Trophoblast cell (in vitro differentiated cells and primary cell): ENCODE measurements at regions not wholly inside any gene's neighbourhood (a gene's known extent, or its start where the extent isn't known, plus 50 kb on each side); places are given as distances from the start of the nearest gene placed in this dataset.
"Not testable (repeated sequence)": the region's sequence is repeated elsewhere in the genome, so short reads cannot be mapped to it uniquely, and the experiment has no call there.

ENCODE experiments used
- DNase-seq, 2 donors: peaks; one replicate each; pipeline ENCODE4 v3.0.0-alpha.2; 2016
- H2AFZ ChIP-seq: 2 replicates; pipeline ENCODE4 v1.6.1; 2013; ENCODE audit warnings: low read length, moderate library complexity, mild to moderate bottlenecking; ENCODE audit not compliant: insufficient read depth, poor library complexity
- H2AK5ac ChIP-seq: 2 replicates; pipeline ENCODE4 v1.6.1; 2013; ENCODE audit warnings: mild to moderate bottlenecking, low read length
- H2BK120ac ChIP-seq: 2 replicates; pipeline ENCODE4 v1.6.1; 2013; ENCODE audit warnings: low read length, mild to moderate bottlenecking, moderate library complexity; ENCODE audit not compliant: insufficient read depth, poor library complexity
- H2BK12ac ChIP-seq: 2 replicates; pipeline ENCODE4 v1.6.1; 2013; ENCODE audit warnings: mild to moderate bottlenecking, low read length, moderate library complexity
- H2BK5ac ChIP-seq: 2 replicates; pipeline ENCODE4 v1.6.1; 2013; ENCODE audit warnings: low read length, low read depth, moderate library complexity, mild to moderate bottlenecking; ENCODE audit not compliant: poor library complexity
- H3K14ac ChIP-seq: 2 replicates; pipeline ENCODE4 v1.6.1; 2013; ENCODE audit warnings: mild to moderate bottlenecking, low read length
- H3K18ac ChIP-seq: 2 replicates; pipeline ENCODE4 v1.6.1; 2013; ENCODE audit warnings: mild to moderate bottlenecking, low read length
- H3K23ac ChIP-seq: 2 replicates; pipeline ENCODE4 v1.6.1; 2013; ENCODE audit warnings: low read length
- H3K27ac ChIP-seq: 2 replicates; pipeline ENCODE4 v1.5.1; 2013; ENCODE audit warnings: low read depth, mild to moderate bottlenecking, inconsistent platforms, low read length, moderate library complexity
- H3K27me3 ChIP-seq: 2 replicates; pipeline ENCODE4 v1.6.1; 2013; ENCODE audit warnings: inconsistent platforms, mild to moderate bottlenecking, low read length, moderate library complexity; ENCODE audit not compliant: insufficient read depth
- H3K36me3 ChIP-seq, 2 experiments: 1 replicate in 1 of 2; 2 replicates in 1 of 2; pipeline ENCODE4 v1.6.1; 2013; ENCODE audit warnings: low read length in 2 of 2, mild to moderate bottlenecking in 2 of 2, moderate library complexity in 1 of 2; ENCODE audit not compliant: insufficient read depth in 2 of 2, control insufficient read depth in 1 of 2
- H3K4ac ChIP-seq: 2 replicates; pipeline ENCODE4 v1.6.1; 2013; ENCODE audit warnings: low read depth, mild to moderate bottlenecking, low read length, moderate library complexity
- H3K4me1 ChIP-seq, 2 experiments: 1 replicate in 1 of 2; 2 replicates in 1 of 2; pipeline ENCODE4 v1.6.1; 2013; ENCODE audit warnings: low read length in 2 of 2, mild to moderate bottlenecking in 2 of 2, moderate library complexity in 1 of 2; ENCODE audit not compliant: insufficient read depth in 2 of 2, control insufficient read depth in 1 of 2
- H3K4me2 ChIP-seq: 2 replicates; pipeline ENCODE4 v1.6.1; 2013; ENCODE audit warnings: inconsistent platforms, mild to moderate bottlenecking, low read length, moderate library complexity
- H3K4me3 ChIP-seq: 2 replicates; pipeline ENCODE4 v1.5.1; 2013; ENCODE audit warnings: mild to moderate bottlenecking, low read depth, low read length, inconsistent platforms
- H3K79me1 ChIP-seq: one replicate; pipeline ENCODE4 v1.6.1; 2013; ENCODE audit warnings: low read length
- H3K79me2 ChIP-seq: 2 replicates; pipeline ENCODE4 v1.6.1; 2013; ENCODE audit warnings: low read length, mild to moderate bottlenecking; ENCODE audit not compliant: control insufficient read depth, insufficient read depth, poor library complexity
- H3K9ac ChIP-seq: 2 replicates; pipeline ENCODE4 v1.6.1; 2013; ENCODE audit warnings: mild to moderate bottlenecking, low read length
- H3K9me3 ChIP-seq: 2 replicates; pipeline ENCODE4 v1.6.1; 2013; ENCODE audit warnings: low read depth, mild to moderate bottlenecking, control low read depth, inconsistent platforms, low read length; ENCODE audit not compliant: insufficient read depth
- H4K12ac ChIP-seq: 2 replicates; pipeline ENCODE4 v1.6.1; 2013; ENCODE audit warnings: low read depth, mild to moderate bottlenecking, low read length, moderate library complexity
- H4K8ac ChIP-seq: 2 replicates; pipeline ENCODE4 v1.6.1; 2013; ENCODE audit warnings: low read depth, mild to moderate bottlenecking, low read length, moderate library complexity
- H4K91ac ChIP-seq: one replicate; pipeline ENCODE4 v1.6.1; 2013; ENCODE audit warnings: low read depth, mild to moderate bottlenecking, low read length, moderate library complexity
- WGBS: extraction: QIAGEN DNeasy Blood & Tissue Kit; methylation state at CpG from one replicate; pipeline ENCODE4 v1.1.7; 2013; ENCODE audit warnings: missing lambda C conversion rate; ENCODE audit not compliant: insufficient read length, insufficient coverage; ENCODE audit errors: extremely low coverage; 5-methylcytosine and 5-hydroxymethylcytosine counted together

DNA sequence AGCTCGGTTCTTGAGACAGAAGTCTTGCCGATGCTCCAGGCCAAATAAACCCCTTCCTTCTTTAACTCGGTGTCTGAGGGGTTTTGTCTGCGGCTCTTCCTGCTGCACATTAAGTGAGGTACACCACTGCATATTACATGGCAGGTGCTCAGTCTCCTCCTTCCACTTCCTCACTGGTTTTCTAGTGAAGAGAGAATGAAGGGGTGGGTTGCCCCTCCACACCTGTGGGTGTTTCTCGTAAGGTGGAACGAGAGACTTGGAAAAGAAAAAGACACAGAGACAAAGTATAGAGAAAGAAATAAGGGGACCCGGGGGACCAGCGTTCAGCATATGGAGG is 138.0 kb downstream of the OR2B2 start:
- not testable (repeated sequence) for H2AK5ac ChIP-seq, H3K23ac ChIP-seq, H3K79me2 ChIP-seq, H4K12ac ChIP-seq, H4K8ac ChIP-seq, H2BK5ac ChIP-seq, H2BK120ac ChIP-seq, H3K4ac ChIP-seq, DNase-seq, H2BK12ac ChIP-seq, H3K4me1 ChIP-seq, H3K27me3 ChIP-seq, H2AFZ ChIP-seq, H3K9me3 ChIP-seq, H4K91ac ChIP-seq, H3K79me1 ChIP-seq, H3K27ac ChIP-seq, H3K9ac ChIP-seq, H3K4me2 ChIP-seq, H3K36me3 ChIP-seq, H3K18ac ChIP-seq, H3K14ac ChIP-seq, H3K4me3 ChIP-seq
- no CpG with 5 or more reads among the region's 8 CpGs for WGBS

DNA sequence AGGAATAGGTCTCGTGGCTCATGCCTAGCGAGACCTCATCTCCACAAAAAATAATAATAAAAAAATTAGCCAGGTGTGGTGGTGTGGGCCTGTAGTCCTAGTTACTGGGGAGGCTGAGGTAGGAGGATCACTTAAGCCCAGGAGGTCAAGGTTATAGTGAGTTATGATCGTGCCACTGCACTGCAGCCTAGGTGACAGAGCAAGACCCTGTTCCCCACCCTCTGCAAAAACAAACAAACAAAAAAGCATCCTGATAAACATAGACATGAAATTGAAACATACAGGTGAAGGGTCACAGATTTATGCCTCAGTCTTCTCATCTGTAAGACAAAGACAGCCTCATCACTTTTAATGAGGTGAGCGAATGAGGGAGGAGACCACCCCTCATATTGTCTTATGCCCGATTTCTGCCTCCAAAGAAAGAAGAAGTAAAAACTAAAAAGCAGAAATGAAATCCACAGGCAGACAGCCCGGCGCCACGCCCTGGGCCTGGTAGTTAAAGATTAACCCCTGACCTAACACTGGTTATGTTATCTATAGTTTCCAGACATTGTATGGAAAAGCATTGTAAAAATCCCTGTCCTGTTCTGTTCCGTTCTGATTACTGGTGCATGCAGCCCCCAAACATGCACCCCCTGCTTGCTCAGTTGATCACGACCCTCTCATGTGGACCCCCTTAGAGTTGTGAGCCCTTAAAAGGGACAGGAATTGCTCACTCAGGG is 138.5 kb downstream of the OR2B2 start:
- H3K4me1 ChIP-seq, H3K4me2 ChIP-seq, H3K4me3 ChIP-seq, H3K36me3 ChIP-seq, H3K9me3 ChIP-seq, H3K23ac ChIP-seq, H4K12ac ChIP-seq, H3K9ac ChIP-seq, H3K4ac ChIP-seq, H2AFZ ChIP-seq, H3K14ac ChIP-seq, H2BK5ac ChIP-seq, H3K79me2 ChIP-seq, H2AK5ac ChIP-seq, H4K8ac ChIP-seq, H3K27me3 ChIP-seq, DNase-seq, H2BK12ac ChIP-seq, H2BK120ac ChIP-seq, H4K91ac ChIP-seq, H3K79me1 ChIP-seq, H3K27ac ChIP-seq, H3K18ac ChIP-seq: not testable (repeated sequence)
- WGBS: no CpG with 5 or more reads among the region's 10 CpGs

DNA sequence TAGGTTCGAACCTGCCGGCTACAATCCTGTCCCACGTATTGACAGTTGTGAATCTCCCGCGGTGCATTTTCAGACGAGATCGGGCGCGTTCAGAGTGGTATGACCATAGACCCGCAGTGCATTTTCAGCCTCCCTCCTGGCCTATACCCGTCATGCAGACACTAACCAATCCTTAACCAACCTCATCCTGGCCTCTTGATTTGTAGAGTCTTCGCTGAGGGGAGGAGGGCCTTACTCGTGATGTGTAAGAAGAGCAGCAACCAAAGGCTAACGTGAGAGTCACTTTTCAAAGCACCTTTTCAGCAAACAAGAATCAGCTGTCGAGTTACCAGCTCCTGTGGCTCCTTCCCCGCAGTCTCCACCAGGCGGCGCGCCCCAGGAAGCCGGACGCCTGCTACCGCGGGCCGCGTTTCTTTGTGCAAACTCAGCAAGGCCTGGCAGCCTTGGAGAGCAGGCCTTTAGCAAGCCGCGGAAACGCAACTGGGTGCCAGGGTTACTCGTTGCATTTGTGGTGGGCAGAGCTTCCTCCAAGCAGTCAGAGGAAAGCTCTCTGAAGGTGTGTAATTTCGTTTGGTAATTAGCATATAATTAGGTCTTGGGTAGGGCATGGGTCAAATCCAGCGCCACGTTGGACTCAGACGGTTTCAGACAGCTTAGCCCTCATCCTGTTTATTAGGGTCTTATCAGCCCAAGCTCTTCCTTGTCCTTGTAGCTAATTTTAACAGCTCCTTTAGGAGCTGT is 139.8 kb downstream of the OR2B2 start:
- H2AK5ac ChIP-seq: no peak overlapping the region
- H2BK5ac ChIP-seq: no peak overlapping the region
- H3K4ac ChIP-seq: no peak overlapping the region
- H3K9ac ChIP-seq: no peak overlapping the region
- H4K91ac ChIP-seq: no peak overlapping the region
- no peak overlapping the region for H2AFZ ChIP-seq
- H3K4me1 ChIP-seq: no peaks in the 10 kb centered on the region
- H2BK120ac ChIP-seq: no peak overlapping the region
- H3K4me2 ChIP-seq: peak overlapping the region; percentile 63
- H3K27ac ChIP-seq: no peak overlapping the region
- H2BK12ac ChIP-seq: no peak overlapping the region
- H3K79me1 ChIP-seq: no peaks in the 10 kb centered on the region
- no peak overlapping the region for H4K12ac ChIP-seq
- H3K9me3 ChIP-seq: no peaks in the 10 kb centered on the region
- H3K27me3 ChIP-seq: peaks cover 7% of the 10 kb centered on the region
- H3K14ac ChIP-seq: no peak overlapping the region
- no CpG with 5 or more reads among the region's 33 CpGs for WGBS
- H3K36me3 ChIP-seq: no peaks in the 10 kb centered on the region
- DNase-seq: peak; percentile 82 to 93
- H3K79me2 ChIP-seq: no peaks in the 10 kb centered on the region
- H3K18ac ChIP-seq: no peak overlapping the region
- H3K4me3 ChIP-seq: no peak overlapping the region
- no peak overlapping the region for H3K23ac ChIP-seq
- peak overlapping the region; percentile 59 for H4K8ac ChIP-seq

DNA sequence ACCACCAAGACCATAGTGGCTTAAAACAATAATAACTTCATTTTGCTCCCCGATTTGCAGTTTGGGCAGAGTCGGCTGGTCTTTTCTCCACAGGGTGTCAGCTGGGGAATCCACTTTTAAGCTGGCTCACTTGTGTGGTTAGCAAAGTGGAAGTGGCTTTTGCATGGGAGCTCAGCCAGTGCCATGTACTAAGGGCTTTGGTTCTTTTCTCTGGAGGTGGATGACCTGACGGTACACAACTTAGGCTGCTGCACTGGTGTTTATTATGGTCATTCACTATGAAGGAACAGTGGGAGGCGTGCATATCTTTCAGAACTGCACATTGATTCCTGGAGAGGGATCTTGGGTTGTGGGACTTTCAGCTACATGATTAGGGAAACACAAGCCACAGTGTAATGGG is 141.0 kb downstream of the OR2B2 start:
- H3K36me3 ChIP-seq: no peaks in the 10 kb centered on the region
- H3K27me3 ChIP-seq: peaks cover 9% of the 10 kb centered on the region
- no peaks in the 10 kb centered on the region for H3K79me2 ChIP-seq
- whole genome bisulfite sequencing: no CpG with 5 or more reads among the region's 4 CpGs
- H3K79me1 ChIP-seq: no peaks in the 10 kb centered on the region
- no peak overlapping the region for H3K27ac ChIP-seq
- H3K4me2 ChIP-seq: no peak overlapping the region
- H3K14ac ChIP-seq: no peak overlapping the region
- no peaks in the 10 kb centered on the region for H3K9me3 ChIP-seq
- no peak overlapping the region for H2BK120ac ChIP-seq
- H2AK5ac ChIP-seq: no peak overlapping the region
- H2BK5ac ChIP-seq: no peak overlapping the region
- no peaks in the 10 kb centered on the region for H3K4me1 ChIP-seq
- H4K91ac ChIP-seq: no peak overlapping the region
- no peak overlapping the region for H3K4me3 ChIP-seq
- no peak overlapping the region for H2BK12ac ChIP-seq
- H3K4ac ChIP-seq: no peak overlapping the region
- no peak overlapping the region for H3K23ac ChIP-seq
- H3K9ac ChIP-seq: no peak overlapping the region
- no peak overlapping the region for H4K12ac ChIP-seq
- DNase-seq: no peak
- H4K8ac ChIP-seq: no peak overlapping the region
- H3K18ac ChIP-seq: no peak overlapping the region
- H2AFZ ChIP-seq: no peak overlapping the region
